GM10266 (cell line): ENCODE measurements at regions not wholly inside any gene's neighbourhood (a gene's known extent, or its start where the extent isn't known, plus 50 kb on each side); places are given as distances from the start of the nearest gene placed in this dataset.

ENCODE experiments used
- DNase-seq: peaks from one replicate; pipeline ENCODE4 v3.0.0; 2012; ENCODE audit errors: extremely low spot score
- TF ChIP-seq, protein P1 (sequence below): IDR thresholded peaks from 2 replicates; pipeline ENCODE4 v1.5.1; 2012; ENCODE audit warnings: mild to moderate bottlenecking, low read depth; ENCODE audit not compliant: control insufficient read depth, insufficient read depth; ENCODE audit errors: missing control alignments

DNA sequence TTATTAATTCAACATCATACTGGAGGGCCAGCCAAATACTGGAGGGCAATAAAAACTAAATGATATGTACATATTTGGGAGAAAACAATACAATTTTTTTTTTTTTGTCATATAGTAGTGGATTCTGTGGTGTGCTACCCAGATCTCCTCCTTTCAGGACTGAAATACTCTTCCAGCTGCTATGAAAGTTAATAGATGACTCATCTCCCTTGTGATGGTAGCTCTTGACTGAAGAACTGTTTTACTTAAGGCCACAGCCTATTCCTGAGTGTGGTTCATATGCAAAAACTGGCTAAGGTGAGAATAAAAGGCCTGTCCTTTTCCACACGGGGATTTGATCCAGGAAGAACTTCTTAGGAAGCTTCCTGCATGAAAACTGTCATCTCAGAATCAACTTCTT, 307.9 kb downstream of the HLX start:
- TF ChIP-seq, protein P1, sequence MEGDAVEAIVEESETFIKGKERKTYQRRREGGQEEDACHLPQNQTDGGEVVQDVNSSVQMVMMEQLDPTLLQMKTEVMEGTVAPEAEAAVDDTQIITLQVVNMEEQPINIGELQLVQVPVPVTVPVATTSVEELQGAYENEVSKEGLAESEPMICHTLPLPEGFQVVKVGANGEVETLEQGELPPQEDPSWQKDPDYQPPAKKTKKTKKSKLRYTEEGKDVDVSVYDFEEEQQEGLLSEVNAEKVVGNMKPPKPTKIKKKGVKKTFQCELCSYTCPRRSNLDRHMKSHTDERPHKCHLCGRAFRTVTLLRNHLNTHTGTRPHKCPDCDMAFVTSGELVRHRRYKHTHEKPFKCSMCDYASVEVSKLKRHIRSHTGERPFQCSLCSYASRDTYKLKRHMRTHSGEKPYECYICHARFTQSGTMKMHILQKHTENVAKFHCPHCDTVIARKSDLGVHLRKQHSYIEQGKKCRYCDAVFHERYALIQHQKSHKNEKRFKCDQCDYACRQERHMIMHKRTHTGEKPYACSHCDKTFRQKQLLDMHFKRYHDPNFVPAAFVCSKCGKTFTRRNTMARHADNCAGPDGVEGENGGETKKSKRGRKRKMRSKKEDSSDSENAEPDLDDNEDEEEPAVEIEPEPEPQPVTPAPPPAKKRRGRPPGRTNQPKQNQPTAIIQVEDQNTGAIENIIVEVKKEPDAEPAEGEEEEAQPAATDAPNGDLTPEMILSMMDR: no peak

GRCh38 chr1:221188458-221188857, 309.2 kb downstream of the HLX start:
- TF ChIP-seq, protein P1: no peak
- DNase-seq: no peak

More for the DNA sequence above, 307.9 kb downstream of the HLX start:
- DNase-seq: no peak

GRCh38 chr1:221190249-221190648, 311.0 kb downstream of the HLX start:
- DNase-seq: no peak
- TF ChIP-seq, protein P1: no peak

GRCh38 chr1:221192055-221192454, 312.8 kb downstream of the HLX start:
- DNase-seq: no peak
- TF ChIP-seq, protein P1: no peak

- DNase-seq: no peak
- TF ChIP-seq, protein P1: no peak
Measured at GRCh38 chr1:221200464-221200863, 321.2 kb downstream of the HLX start.

GRCh38 chr1:221201773-221202172, 322.5 kb downstream of the HLX start:
- DNase-seq: no peak
- TF ChIP-seq, protein P1: no peak

DNA sequence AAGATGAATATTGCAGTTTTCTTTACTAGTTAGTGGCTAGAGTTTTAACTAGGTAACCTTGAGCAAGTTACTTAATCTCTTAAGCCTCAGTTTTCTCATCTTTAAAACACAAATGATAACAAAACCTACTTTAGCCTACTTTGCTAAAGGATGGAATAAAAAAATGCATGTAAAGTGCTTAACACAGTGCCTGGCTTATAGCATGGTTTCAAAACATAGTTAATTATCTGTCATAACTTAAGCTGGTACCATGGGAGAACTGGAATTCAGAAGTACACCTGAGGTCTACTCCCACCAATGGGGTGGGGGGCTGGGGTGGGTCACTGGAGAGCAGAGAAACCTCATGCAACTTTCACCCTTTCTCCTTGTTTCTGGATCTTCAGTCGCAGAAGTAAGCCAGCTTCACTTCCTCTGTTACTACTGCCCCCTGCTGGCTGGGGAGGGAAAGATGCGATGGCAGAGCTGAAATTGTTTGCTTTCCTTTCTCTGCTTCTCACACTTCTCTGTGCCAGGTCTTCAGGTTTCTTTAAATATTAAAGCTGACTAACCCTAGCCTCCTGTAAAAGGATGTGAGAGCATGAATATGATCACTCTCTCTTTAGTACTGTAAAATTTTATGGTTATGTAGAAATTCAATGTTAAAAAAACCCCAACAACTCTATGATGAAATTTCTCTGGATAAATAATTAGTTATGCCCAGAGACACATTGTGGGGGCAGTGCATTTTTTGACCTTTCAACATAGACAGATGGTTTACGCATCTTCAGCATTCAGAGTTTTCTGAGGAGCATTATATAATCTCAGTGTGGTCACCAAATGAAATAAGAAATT, 324.2 kb downstream of the HLX start:
- peak; percentile 71 for DNase-seq
- TF ChIP-seq, protein P1: peak; percentile 97
